ENCODE measurements at regions not wholly inside any gene's neighbourhood (a gene's known extent, or its start where the extent isn't known, plus 50 kb on each side); places are given as distances from the start of the nearest gene placed in this dataset. TPM values are rescaled to one million over a fixed set of nuclear protein-coding genes. Genes with fewer than 3 reads are reported as not detected.

- FAIRE-seq (no peak), DNase-seq (no peak)
- H3K9ac ChIP-seq (ENCODE audit: low read length in 3 of 3): no peak overlapping the region
- no peak overlapping the region for H3K27ac ChIP-seq (ENCODE audit: low read depth in 2 of 2, low read length in 2 of 2)
- TF ChIP-seq CTCF (IDR thresholded peaks at IDR 0.05; ENCODE audit: borderline replicate concordance, extremely low read depth, insufficient read depth): no peak
- intact Hi-C loops (cut with DNase I): no loop called here
- H3K36me3 ChIP-seq (ENCODE audit: control insufficient read depth in 2 of 3, insufficient read depth in 3 of 3, low read length in 3 of 3): no peaks in the 10 kb centered on the region
- H3K4me1 ChIP-seq (ENCODE audit: control insufficient read depth in 2 of 3, insufficient read depth in 2 of 3, low read depth in 1 of 3, low read length in 3 of 3): no peaks in the 10 kb centered on the region
- no peak overlapping the region for H3K4me3 ChIP-seq (ENCODE audit: low read length in 3 of 3)
- no peaks in the 10 kb centered on the region for H3K9me3 ChIP-seq (ENCODE audit: control insufficient read depth in 2 of 3, insufficient read depth in 1 of 3, low read length in 3 of 3)
- H3K27me3 ChIP-seq (ENCODE audit: control insufficient read depth, insufficient read depth, low read length): no peaks in the 10 kb centered on the region
Observed at GRCh38 chr3:105315815-105316214, 50.9 kb upstream of the ALCAM start.

GRCh38 chr3:105316331-105316730 is 50.4 kb upstream of the ALCAM start:
- Histone ChIP-seq H3K27ac (ENCODE audit: low read depth in 2 of 2, low read length in 2 of 2) (no peak overlapping the region), H3K27me3 (ENCODE audit: control insufficient read depth, insufficient read depth, low read length) (no peaks in the 10 kb centered on the region), H3K9me3 (ENCODE audit: control insufficient read depth in 2 of 3, insufficient read depth in 1 of 3, low read length in 3 of 3) (no peaks in the 10 kb centered on the region), H3K36me3 (ENCODE audit: control insufficient read depth in 2 of 3, insufficient read depth in 3 of 3, low read length in 3 of 3) (no peaks in the 10 kb centered on the region), H3K4me1 (ENCODE audit: control insufficient read depth in 2 of 3, insufficient read depth in 2 of 3, low read depth in 1 of 3, low read length in 3 of 3) (no peaks in the 10 kb centered on the region), H3K9ac (ENCODE audit: low read length in 3 of 3) (no peak overlapping the region), H3K4me3 (ENCODE audit: low read length in 3 of 3) (no peak overlapping the region)
- no peak for DNase-seq
- FAIRE-seq: no peak
- TF ChIP-seq CTCF (IDR thresholded peaks at IDR 0.05; ENCODE audit: borderline replicate concordance, extremely low read depth, insufficient read depth): no peak
- intact Hi-C loops (cut with DNase I): no loop called here

Small RNA genes lying in the stretch of these regions (microRNA-seq; reads per million reads assigned to microRNA genes)
- not detected for gene MIR548AB
